Lower leg skin (tissue), 4 donors: ENCODE measurements at regions not wholly inside any gene's neighbourhood (a gene's known extent, or its start where the extent isn't known, plus 50 kb on each side); places are given as distances from the start of the nearest gene placed in this dataset.

Experiments used
- DNase-seq, 2 donors: peaks; one replicate each; pipeline ENCODE4 v3.0.0-alpha.2; 2019; ENCODE audit warnings: low spot score in 2 of 2
- H3K4me3 ChIP-seq: fragments of 200-600 bp; sonication (generic); 2 replicates; pipeline ENCODE4 v1.5.1; 2017; ENCODE audit warnings: mild to moderate bottlenecking, low read depth; ENCODE audit not compliant: poor library complexity, severe bottlenecking
- CTCF ChIP-seq, 3 donors: fragments of 450-650 bp; IDR thresholded peaks; one replicate each; pipeline ENCODE4 v1.5.1; 2016; ENCODE audit warnings: antibody characterized with exemption in 3 of 3, mild to moderate bottlenecking in 3 of 3, moderate library complexity in 2 of 3
- POLR2A ChIP-seq, 2 donors: fragments of 450-650 bp; IDR thresholded peaks; one replicate each; pipeline ENCODE4 v1.6.1; 2016 to 2017; ENCODE audit warnings: antibody characterized with exemption in 2 of 2, mild to moderate bottlenecking in 1 of 2, moderate library complexity in 1 of 2
- WGBS, 2 donors: methylation state at CpG; one replicate each; pipeline ENCODE4 v1.1.5; 2018; 5-methylcytosine and 5-hydroxymethylcytosine counted together
- intact Hi-C: fragments of 100-400 bp; cut with DNase I; formaldehyde crosslinking; loops from one replicate; pipeline ENCODE4 v1.15.0; 2023; ENCODE audit warnings: low total_unique reads

GRCh38 chr4:136865526-136865925 lies 666.8 kb downstream of the PCDH18 start:
- intact Hi-C loops = no loop called here
- no peak overlapping the region for H3K4me3 ChIP-seq
- WGBS, 2 donors = 23 to 36% methylated on average over 2 of the region's 2 CpGs
- no peak for DNase-seq
- TF ChIP-seq CTCF (IDR thresholded peaks at IDR 0.05) = no peak
- no peak for TF ChIP-seq POLR2A (IDR thresholded peaks at IDR 0.05)

DNA sequence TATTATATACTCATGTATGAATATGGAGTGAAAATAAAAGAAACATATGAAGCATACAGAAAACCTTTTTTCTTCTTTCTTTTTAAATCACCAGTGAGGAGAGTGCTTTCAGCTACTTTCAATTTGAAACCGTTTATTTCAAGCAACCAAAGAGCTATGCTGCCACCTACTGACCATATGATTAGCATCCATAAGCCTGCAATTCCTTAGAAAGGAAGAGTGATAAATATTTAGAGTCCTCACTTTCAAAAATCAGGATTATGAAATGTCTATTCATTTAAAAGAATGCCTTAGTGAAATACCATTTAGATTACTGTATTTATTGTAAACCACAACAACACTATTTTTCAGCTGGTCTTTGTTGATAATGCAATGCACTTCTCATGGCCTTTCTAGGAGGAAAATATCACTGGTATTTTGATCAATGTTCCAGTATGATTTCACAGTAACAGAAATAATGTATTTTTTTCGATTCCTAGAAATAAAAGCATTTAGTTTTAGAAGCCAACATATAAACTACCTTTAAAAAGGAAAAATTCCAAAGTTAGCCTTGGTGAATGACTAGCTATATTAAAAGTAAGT lies 667.6 kb downstream of the PCDH18 start:
- intact Hi-C loops = no loop called here
- no peak overlapping the region for H3K4me3 ChIP-seq
- WGBS, 2 donors = 0 to 3% methylated on average over 2 of the region's 2 CpGs
- DNase-seq = peak in 1 of 2 donors; percentile 20
- TF ChIP-seq POLR2A (IDR thresholded peaks at IDR 0.05) (no peak), CTCF (IDR thresholded peaks at IDR 0.05) (no peak)

GRCh38 chr4:136863756-136864155 lies 668.5 kb downstream of the PCDH18 start:
- 22 to 32% methylated on average over 1 of the region's 1 CpG for WGBS, 2 donors
- DNase-seq = no peak
- H3K4me3 ChIP-seq = no peak overlapping the region
- no peak for TF ChIP-seq CTCF (IDR thresholded peaks at IDR 0.05)
- TF ChIP-seq POLR2A (IDR thresholded peaks at IDR 0.05) = no peak
- intact Hi-C loops = no loop called here

DNA sequence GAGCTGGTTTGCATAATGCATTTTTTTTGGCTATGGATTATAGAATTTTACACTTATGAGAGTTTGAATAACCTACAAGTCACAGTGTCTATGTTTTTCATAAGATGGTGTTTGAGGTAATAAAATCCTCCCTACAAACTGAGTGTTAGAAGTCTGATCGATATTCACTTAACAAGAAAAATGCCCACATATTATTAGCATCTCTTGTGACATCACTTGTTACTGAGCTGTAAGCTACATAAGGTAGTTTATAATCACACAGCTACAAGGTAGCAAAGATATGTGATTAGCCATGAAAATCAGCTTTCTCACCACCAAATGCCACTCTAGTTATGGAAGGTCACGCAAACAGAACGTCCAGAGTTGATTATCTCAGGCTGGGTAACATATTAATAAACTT lies 669.6 kb downstream of the PCDH18 start:
- TF ChIP-seq POLR2A (IDR thresholded peaks at IDR 0.05) = no peak
- TF ChIP-seq CTCF (IDR thresholded peaks at IDR 0.05) = no peak
- intact Hi-C loops = no loop called here
- 87 to 92% methylated on average over 3 of the region's 3 CpGs for WGBS, 2 donors

DNA sequence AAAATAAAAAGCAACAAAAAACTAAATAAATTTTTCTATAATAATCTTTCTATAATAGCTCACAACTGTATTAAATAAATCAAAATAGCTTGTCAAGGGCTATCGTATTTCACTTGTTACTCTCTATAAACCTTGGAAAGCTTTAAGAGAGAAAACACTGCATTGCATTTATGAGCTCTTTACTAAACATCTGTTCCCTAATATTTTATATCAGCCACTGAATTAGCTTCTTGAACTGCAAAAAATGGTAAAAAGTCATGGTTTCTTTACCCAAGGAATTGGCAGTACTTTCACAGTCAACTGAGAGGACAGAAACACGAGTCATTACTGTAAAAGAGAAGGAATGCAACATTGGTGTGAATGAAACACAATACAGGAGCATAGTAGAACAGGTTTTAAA lies 671.2 kb downstream of the PCDH18 start:
- DNase-seq = no peak
- WGBS, 2 donors = 24 to 34% methylated on average over 2 of the region's 2 CpGs
- H3K4me3 ChIP-seq = no peak overlapping the region
- intact Hi-C loops = no loop called here
- TF ChIP-seq POLR2A (IDR thresholded peaks at IDR 0.05) (no peak), CTCF (IDR thresholded peaks at IDR 0.05) (no peak)

More for the DNA sequence above, 669.6 kb downstream of the PCDH18 start:
- no peak overlapping the region for H3K4me3 ChIP-seq
- no peak for DNase-seq

DNA sequence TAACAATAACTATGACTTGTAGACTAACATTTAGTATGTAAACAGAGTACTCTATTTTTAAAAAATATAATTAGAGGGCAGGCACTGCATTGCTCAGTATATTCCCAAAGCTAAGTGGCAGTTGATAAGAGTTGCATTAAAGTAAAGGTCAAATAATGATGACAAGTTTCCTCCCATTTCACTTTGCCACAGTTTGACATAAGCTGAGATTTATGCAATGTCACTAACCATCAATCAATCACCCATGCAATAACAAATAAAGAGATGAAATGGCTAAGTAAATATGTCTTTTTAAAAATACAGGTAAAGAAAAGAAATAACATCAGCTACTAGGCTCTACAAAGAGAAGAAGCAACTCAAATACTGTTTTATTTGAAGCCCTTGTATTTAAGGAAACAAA lies 673.4 kb downstream of the PCDH18 start:
- DNase-seq = no peak
- TF ChIP-seq CTCF (IDR thresholded peaks at IDR 0.05) (no peak), POLR2A (IDR thresholded peaks at IDR 0.05) (no peak)
- intact Hi-C loops = no loop called here
- H3K4me3 ChIP-seq = no peak overlapping the region
